H1 (cell line): ENCODE measurements at regions not wholly inside any gene's neighbourhood (a gene's known extent, or its start where the extent isn't known, plus 50 kb on each side); places are given as distances from the start of the nearest gene placed in this dataset.

Source experiments
- CTCF ChIA-PET: fragments of 300-600 bp; sonication (Branson Sonifier 250); formaldehyde crosslinking; loops from one replicate; lab custom pipeline; 2021; ENCODE audit not compliant: partially characterized antibody; lab: Charles Lee
- POLR2A ChIA-PET: fragments of 300-600 bp; sonication (Branson Sonifier 250); formaldehyde crosslinking; loops from one replicate; lab custom pipeline; 2021; ENCODE audit warnings: inconsistent platforms; ENCODE audit not compliant: partially characterized antibody; lab: Charles Lee
- DNase-seq, 2 experiments: peaks; one replicate each; pipeline versions ENCODE4 v3.0.0 to v3.0.0-alpha.2; 2010 to 2022; ENCODE audit warnings: low spot score in 2 of 2, low read depth in 1 of 2, mixed read lengths in 1 of 2
- FAIRE-seq: peaks from 2 replicates; lab custom pipeline; 2011; peaks lifted over from hg19 to GRCh38; lab: Jason Lieb, UNC
- H2AFZ ChIP-seq: 2 replicates; pipeline ENCODE4 v1.8.1; 2012; ENCODE audit warnings: low read length, inconsistent platforms
- H2AK5ac ChIP-seq: 2 replicates; pipeline ENCODE4 v1.6.1; 2013; ENCODE audit warnings: low read depth, low read length
- H2BK120ac ChIP-seq: replicated peaks from 2 replicates; pipeline ENCODE3; 2013; ENCODE audit warnings: low read depth, low read length, inconsistent platforms
- H2BK12ac ChIP-seq: 2 replicates; pipeline ENCODE4 v1.6.1; 2013; ENCODE audit warnings: low read depth, low read length
- H2BK15ac ChIP-seq: 2 replicates; pipeline ENCODE4 v1.6.1; 2013; ENCODE audit warnings: low read length
- H2BK20ac ChIP-seq: 2 replicates; pipeline ENCODE4 v1.6.1; 2013; ENCODE audit warnings: low read length
- H2BK5ac ChIP-seq: 2 replicates; pipeline ENCODE4 v1.6.1; 2013; ENCODE audit warnings: low read depth, low read length
- H3K14ac ChIP-seq: 2 replicates; pipeline ENCODE4 v1.6.1; 2013; ENCODE audit warnings: inconsistent platforms; ENCODE audit not compliant: insufficient read length
- H3K18ac ChIP-seq: 2 replicates; pipeline ENCODE4 v1.6.1; 2013; ENCODE audit warnings: low read length; ENCODE audit errors: extremely low read depth
- H3K23ac ChIP-seq: 2 replicates; pipeline ENCODE4 v1.6.1; 2013; ENCODE audit warnings: inconsistent platforms; ENCODE audit not compliant: insufficient read length
- H3K23me2 ChIP-seq: 2 replicates; pipeline ENCODE4 v1.6.1; 2013; ENCODE audit warnings: low read depth, low read length
- H3K27ac ChIP-seq: 2 replicates; pipeline ENCODE4 v1.6.1; 2011; ENCODE audit warnings: low read depth, low read length, inconsistent platforms
- H3K27me3 ChIP-seq, 4 experiments: replicated peaks in 1 of 4; 1 replicate in 1 of 4; 2 replicates in 3 of 4; pipeline versions ENCODE4 v1.6.1 to v1.8.1; 2011 to 2013; ENCODE audit warnings: low read length in 3 of 4, mild to moderate bottlenecking in 3 of 4, inconsistent platforms in 2 of 4, mixed read lengths in 2 of 4, moderate library complexity in 1 of 4; ENCODE audit not compliant: control insufficient read depth in 3 of 4, insufficient read depth in 3 of 4; ENCODE audit errors: extremely low read depth in 1 of 4
- H3K36me3 ChIP-seq, 4 experiments: 2 replicates each; pipeline versions ENCODE4 v1.6.1 to v1.8.1; 2011 to 2013; ENCODE audit warnings: mild to moderate bottlenecking in 4 of 4, low read length in 3 of 4, moderate library complexity in 2 of 4, control low read depth in 1 of 4, inconsistent platforms in 1 of 4; ENCODE audit not compliant: insufficient read depth in 4 of 4, control insufficient read depth in 2 of 4
- H3K4ac ChIP-seq: replicated peaks from 2 replicates; pipeline ENCODE3; 2013; ENCODE audit warnings: low read length, low read depth, mixed read lengths, inconsistent platforms; ENCODE audit not compliant: insufficient read length
- H3K4me1 ChIP-seq, 4 experiments: replicated peaks in 1 of 4; 1 replicate in 1 of 4; 2 replicates in 3 of 4; pipeline versions ENCODE4 v1.6.1 to v1.8.1; 2011 to 2013; ENCODE audit warnings: low read length in 3 of 4, inconsistent platforms in 2 of 4, mixed read lengths in 1 of 4; ENCODE audit not compliant: insufficient read depth in 4 of 4, control insufficient read depth in 3 of 4
- H3K4me2 ChIP-seq, 2 experiments: 2 replicates each; pipeline versions ENCODE4 v1.6.1 to v1.8.1; 2011 to 2013; ENCODE audit warnings: low read depth in 2 of 2, low read length in 2 of 2, control low read depth in 1 of 2, inconsistent platforms in 1 of 2, mild to moderate bottlenecking in 1 of 2; ENCODE audit not compliant: insufficient read depth in 1 of 2
- H3K4me3 ChIP-seq, 4 experiments: fragments of 200-600, 300-600 bp in 1 of 4; sonication (generic), shearing (Covaris generic), sonication (Bioruptor Twin) in 1 of 4; 2 replicates each; pipeline versions ENCODE4 v1.5.1 to v1.8.1; 2011 to 2016; ENCODE audit warnings: low read length in 4 of 4, low read depth in 3 of 4, control low read depth in 2 of 4, inconsistent platforms in 2 of 4, mild to moderate bottlenecking in 2 of 4, mixed read lengths in 1 of 4, moderate library complexity in 1 of 4; ENCODE audit not compliant: insufficient read depth in 2 of 4; ENCODE audit errors: extremely low read depth in 1 of 4
- H3K56ac ChIP-seq: replicated peaks from 2 replicates; pipeline ENCODE3; 2013; ENCODE audit warnings: low read depth, mild to moderate bottlenecking, mixed read lengths, low read length, inconsistent platforms; ENCODE audit not compliant: insufficient read length
- H3K79me1 ChIP-seq: 2 replicates; pipeline ENCODE4 v1.6.1; 2013; ENCODE audit warnings: low read depth, low read length, control low read depth
- H3K79me2 ChIP-seq, 2 experiments: 2 replicates each; pipeline versions ENCODE4 v1.6.1 to v1.8.1; 2012 to 2013; ENCODE audit warnings: low read length in 2 of 2, mild to moderate bottlenecking in 2 of 2, inconsistent platforms in 1 of 2; ENCODE audit not compliant: insufficient read depth in 2 of 2, control insufficient read depth in 1 of 2
- H3K9ac ChIP-seq, 4 experiments: replicated peaks in 1 of 4; 1 replicate in 1 of 4; 2 replicates in 3 of 4; pipeline versions ENCODE4 v1.6.1 to v1.8.1; 2011 to 2013; ENCODE audit warnings: low read depth in 3 of 4, low read length in 3 of 4, control low read depth in 2 of 4, mild to moderate bottlenecking in 2 of 4, moderate library complexity in 2 of 4, inconsistent platforms in 1 of 4; ENCODE audit errors: extremely low read depth in 1 of 4
- H3K9me3 ChIP-seq, 2 experiments: 2 replicates each; pipeline versions ENCODE4 v1.6.1 to v1.8.1; 2012 to 2013; ENCODE audit warnings: mild to moderate bottlenecking in 2 of 2, moderate library complexity in 2 of 2, control low read depth in 1 of 2, inconsistent platforms in 1 of 2, low read depth in 1 of 2, low read length in 1 of 2, mixed read lengths in 1 of 2; ENCODE audit not compliant: insufficient read depth in 2 of 2
- H4K20me1 ChIP-seq, 2 experiments: replicated peaks in 1 of 2; 2 replicates each; pipeline versions ENCODE3 to v1.8.1; 2011 to 2013; ENCODE audit warnings: inconsistent platforms in 2 of 2, low read length in 2 of 2, mild to moderate bottlenecking in 1 of 2; ENCODE audit not compliant: insufficient read depth in 2 of 2, control insufficient read depth in 1 of 2
- H4K5ac ChIP-seq: 2 replicates; pipeline ENCODE4 v1.6.1; 2013; ENCODE audit warnings: low read length, low read depth, mixed read lengths, inconsistent platforms; ENCODE audit not compliant: insufficient read length
- H4K8ac ChIP-seq: 2 replicates; pipeline ENCODE4 v1.8.0; 2013; ENCODE audit warnings: mild to moderate bottlenecking, moderate library complexity, low read length, inconsistent platforms; ENCODE audit not compliant: insufficient read depth; ENCODE audit errors: extremely low read depth
- H4K91ac ChIP-seq: replicated peaks from 2 replicates; pipeline ENCODE3; 2013; ENCODE audit warnings: low read length, mixed read lengths, inconsistent platforms; ENCODE audit not compliant: insufficient read length
- GABPA ChIP-seq: IDR thresholded peaks from 2 replicates; pipeline ENCODE4 v1.6.1; 2011; ENCODE audit warnings: mild to moderate bottlenecking, low read length, moderate library complexity, borderline replicate concordance; ENCODE audit not compliant: insufficient read depth
- GTF2F1 ChIP-seq: IDR thresholded peaks from 2 replicates; pipeline ENCODE4 v1.6.1; 2012; ENCODE audit warnings: low read depth, low read length, improper control_type of control experiment, borderline replicate concordance
- HDAC6 ChIP-seq: IDR thresholded peaks from one replicate; pipeline ENCODE4 v1.7.1; 2012; ENCODE audit warnings: low read depth, mild to moderate bottlenecking, inconsistent platforms, low read length, moderate library complexity
- JUN ChIP-seq: IDR thresholded peaks from 2 replicates; pipeline ENCODE4 v1.6.1; 2011; ENCODE audit warnings: low read depth, mild to moderate bottlenecking, improper control_type of control experiment, low read length
- MAFK ChIP-seq: IDR thresholded peaks from 2 replicates; pipeline ENCODE4 v1.6.1; 2012; ENCODE audit warnings: low read depth, mild to moderate bottlenecking, improper control_type of control experiment, low read length
- MAX ChIP-seq: IDR thresholded peaks from 2 replicates; pipeline ENCODE4 v1.6.1; 2012; ENCODE audit warnings: inconsistent platforms
- TAF1 ChIP-seq: IDR thresholded peaks from 2 replicates; pipeline ENCODE4 v1.6.1; 2011; ENCODE audit warnings: mild to moderate bottlenecking, low read depth, low read length
- TBP ChIP-seq: IDR thresholded peaks from 2 replicates; pipeline ENCODE4 v1.6.1; 2011; ENCODE audit warnings: low read depth, low read length, improper control_type of control experiment
- TCF12 ChIP-seq: IDR thresholded peaks from 2 replicates; pipeline ENCODE4 v1.6.1; 2011; ENCODE audit warnings: low read depth, mild to moderate bottlenecking, low read length
- USF2 ChIP-seq: IDR thresholded peaks from 2 replicates; pipeline ENCODE4 v1.6.1; 2011; ENCODE audit warnings: low read length, improper control_type of control experiment
- WGBS, 2 experiments: shearing (Covaris generic) in 1 of 2; methylation state at CpG; one replicate each; pipeline versions ENCODE4 v1.1.6 to v1.1.7; 2013 to 2015; ENCODE audit warnings: low lambda C conversion rate in 2 of 2, mixed read lengths in 2 of 2, inconsistent platforms in 1 of 2, low coverage in 1 of 2, missing lambda C conversion rate in 1 of 2; ENCODE audit not compliant: insufficient replicate concordance in 2 of 2, insufficient coverage in 1 of 2, insufficient read length in 1 of 2; ENCODE audit errors: extremely low coverage in 1 of 2, missing lambda C conversion rate in 1 of 2; 5-methylcytosine and 5-hydroxymethylcytosine counted together
- TF ChIP-seq, protein P1 (sequence below): IDR thresholded peaks from 2 replicates; pipeline ENCODE4 v1.6.1; 2012; ENCODE audit warnings: low read length, inconsistent platforms

DNA sequence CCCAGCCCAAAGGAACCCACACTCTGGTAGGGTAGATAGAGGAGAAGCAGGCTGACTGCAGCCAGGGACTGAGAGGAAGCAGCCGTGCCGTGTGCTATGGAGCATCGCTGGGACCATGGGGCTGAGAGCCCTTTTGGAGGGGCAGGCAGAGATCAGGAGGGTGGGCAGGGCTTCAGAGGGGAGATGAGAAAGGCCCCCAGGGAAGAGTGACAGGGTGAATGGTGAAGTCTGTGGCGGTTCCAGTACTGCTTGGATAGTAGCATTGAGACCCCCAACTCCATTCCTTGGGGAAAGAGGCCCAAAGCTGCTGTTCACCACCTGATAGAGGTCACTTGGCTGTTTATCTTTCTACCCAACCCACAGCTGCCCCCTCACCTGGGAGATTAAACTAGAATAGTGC is 80.0 kb upstream of the MRPS22 start:
- no peak overlapping the region for H3K27ac ChIP-seq
- no peak overlapping the region for H2BK120ac ChIP-seq
- H4K91ac ChIP-seq = no peak overlapping the region
- no peaks in the 10 kb centered on the region for H3K79me1 ChIP-seq
- no peaks in the 10 kb centered on the region for H3K36me3 ChIP-seq
- no peak overlapping the region for H3K18ac ChIP-seq
- peaks cover 0 to 9% of the 10 kb centered on the region in 2 experiments; a peak in 2 of 4 replicates for H3K9me3 ChIP-seq
- H4K20me1 ChIP-seq = no peaks in the 10 kb centered on the region
- H3K79me2 ChIP-seq = no peaks in the 10 kb centered on the region
- H3K4me3 ChIP-seq = no peak overlapping the region
- H4K5ac ChIP-seq = no peak overlapping the region
- DNase-seq = peak in 1 of 2 experiments; percentile 26
- H2BK15ac ChIP-seq = no peak overlapping the region
- peaks cover 0 to 2% (median 0%) of the 10 kb centered on the region in 4 experiments; a peak in 2 of 7 replicates for H3K27me3 ChIP-seq
- H2BK5ac ChIP-seq = no peak overlapping the region
- ChIA-PET POLR2A (no interaction called here), CTCF (interaction anchor here (0.5 to 2.4 kb wide), 3 partner anchors 15 to 250 kb away, joined by 3 to 6 read pairs (median 5); no protein-coding TSS in a partner anchor)
- H3K14ac ChIP-seq = no peak overlapping the region
- no peaks in the 10 kb centered on the region for H3K23me2 ChIP-seq
- no peak overlapping the region for H2BK20ac ChIP-seq
- no peak overlapping the region for H4K8ac ChIP-seq
- H3K9ac ChIP-seq = no peak overlapping the region
- no peak overlapping the region for H3K4me2 ChIP-seq
- FAIRE-seq = no peak
- H3K23ac ChIP-seq = no peak overlapping the region
- H2AK5ac ChIP-seq = no peak overlapping the region
- H3K4me1 ChIP-seq = peaks cover 0 to 2% (median 0%) of the 10 kb centered on the region in 4 experiments; a peak in 1 of 7 replicates
- H2AFZ ChIP-seq = no peak overlapping the region
- H3K56ac ChIP-seq = no peak overlapping the region
- 75% methylated on average over 4 of the region's 4 CpGs; no CpG with 5 or more reads in 1 of the 2 experiments for WGBS, 2 experiments
- H3K4ac ChIP-seq = no peak overlapping the region
- H2BK12ac ChIP-seq = no peak overlapping the region
- TF ChIP-seq TBP (no peak), TAF1 (no peak), GTF2F1 (no peak), HDAC6 (no peak), JUN (no peak), USF2 (no peak), GABPA (no peak), MAFK (no peak), MAX (no peak), TCF12 (no peak)
- TF ChIP-seq, protein P1, sequence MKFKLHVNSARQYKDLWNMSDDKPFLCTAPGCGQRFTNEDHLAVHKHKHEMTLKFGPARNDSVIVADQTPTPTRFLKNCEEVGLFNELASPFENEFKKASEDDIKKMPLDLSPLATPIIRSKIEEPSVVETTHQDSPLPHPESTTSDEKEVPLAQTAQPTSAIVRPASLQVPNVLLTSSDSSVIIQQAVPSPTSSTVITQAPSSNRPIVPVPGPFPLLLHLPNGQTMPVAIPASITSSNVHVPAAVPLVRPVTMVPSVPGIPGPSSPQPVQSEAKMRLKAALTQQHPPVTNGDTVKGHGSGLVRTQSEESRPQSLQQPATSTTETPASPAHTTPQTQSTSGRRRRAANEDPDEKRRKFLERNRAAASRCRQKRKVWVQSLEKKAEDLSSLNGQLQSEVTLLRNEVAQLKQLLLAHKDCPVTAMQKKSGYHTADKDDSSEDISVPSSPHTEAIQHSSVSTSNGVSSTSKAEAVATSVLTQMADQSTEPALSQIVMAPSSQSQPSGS = no peak
